Upper lobe of right lung (tissue), 1 donor: ENCODE measurements at regions not wholly inside any gene's neighbourhood (a gene's known extent, or its start where the extent isn't known, plus 50 kb on each side); places are given as distances from the start of the nearest gene placed in this dataset.

Source experiments
- ATAC-seq: fragments of 200-7000 bp; cut with Tn5 transposase; one replicate; pipeline ENCODE4 v1.9.1; 2020; ENCODE audit warnings: mild to moderate bottlenecking, moderate library complexity
- DNase-seq: peaks from one replicate; pipeline ENCODE4 v3.0.0-alpha.2; 2020
- H3K27ac ChIP-seq: fragments of 200-600 bp; one replicate; pipeline ENCODE4 v1.8.0; 2022
- H3K27me3 ChIP-seq: fragments of 200-600 bp; one replicate; pipeline ENCODE4 v1.8.0; 2022; ENCODE audit warnings: mild to moderate bottlenecking
- H3K36me3 ChIP-seq: fragments of 200-600 bp; one replicate; pipeline ENCODE4 v1.8.0; 2022
- H3K4me1 ChIP-seq: fragments of 200-600 bp; one replicate; pipeline ENCODE4 v1.8.0; 2022
- H3K4me3 ChIP-seq: fragments of 200-600 bp; one replicate; pipeline ENCODE4 v1.8.0; 2022; ENCODE audit warnings: mild to moderate bottlenecking
- H3K9me3 ChIP-seq: fragments of 200-600 bp; one replicate; pipeline ENCODE4 v1.8.0; 2022
- intact Hi-C: fragments of 100-400 bp; cut with DNase I; formaldehyde crosslinking; loops from one replicate; pipeline ENCODE4 v1.11.0; 2022
- TF ChIP-seq, protein P1 (sequence below): fragments of 200-600 bp; IDR thresholded peaks from one replicate; pipeline ENCODE4 v1.8.0; 2022; ENCODE audit warnings: antibody characterized with exemption
- donor health status: DM: no; HTN: yes; CAD: no; lungs with severe emphysema.

DNA sequence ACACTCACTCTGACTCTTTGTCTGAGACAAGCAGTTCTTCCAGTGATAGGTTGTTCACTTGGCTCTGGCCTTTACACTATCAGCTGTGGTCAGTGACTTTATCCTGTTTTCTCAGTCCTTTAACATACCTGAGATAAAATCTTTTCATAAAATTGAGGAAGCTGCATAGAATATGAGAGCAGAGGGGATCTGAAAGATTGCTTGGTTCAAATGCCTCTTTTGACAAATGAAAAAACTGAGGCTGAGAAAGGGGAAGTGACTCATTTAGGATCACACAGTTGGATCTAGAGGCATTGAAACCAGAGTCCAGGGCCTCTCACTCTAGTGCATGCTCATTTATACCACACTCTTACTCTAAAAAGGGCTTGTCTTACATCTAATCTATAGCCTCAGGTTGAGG, 277.0 kb upstream of the TBX18 start:
- DNase-seq (no peak), ATAC-seq (no peak)
- TF ChIP-seq, protein P1, sequence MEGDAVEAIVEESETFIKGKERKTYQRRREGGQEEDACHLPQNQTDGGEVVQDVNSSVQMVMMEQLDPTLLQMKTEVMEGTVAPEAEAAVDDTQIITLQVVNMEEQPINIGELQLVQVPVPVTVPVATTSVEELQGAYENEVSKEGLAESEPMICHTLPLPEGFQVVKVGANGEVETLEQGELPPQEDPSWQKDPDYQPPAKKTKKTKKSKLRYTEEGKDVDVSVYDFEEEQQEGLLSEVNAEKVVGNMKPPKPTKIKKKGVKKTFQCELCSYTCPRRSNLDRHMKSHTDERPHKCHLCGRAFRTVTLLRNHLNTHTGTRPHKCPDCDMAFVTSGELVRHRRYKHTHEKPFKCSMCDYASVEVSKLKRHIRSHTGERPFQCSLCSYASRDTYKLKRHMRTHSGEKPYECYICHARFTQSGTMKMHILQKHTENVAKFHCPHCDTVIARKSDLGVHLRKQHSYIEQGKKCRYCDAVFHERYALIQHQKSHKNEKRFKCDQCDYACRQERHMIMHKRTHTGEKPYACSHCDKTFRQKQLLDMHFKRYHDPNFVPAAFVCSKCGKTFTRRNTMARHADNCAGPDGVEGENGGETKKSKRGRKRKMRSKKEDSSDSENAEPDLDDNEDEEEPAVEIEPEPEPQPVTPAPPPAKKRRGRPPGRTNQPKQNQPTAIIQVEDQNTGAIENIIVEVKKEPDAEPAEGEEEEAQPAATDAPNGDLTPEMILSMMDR = no peak

DNA sequence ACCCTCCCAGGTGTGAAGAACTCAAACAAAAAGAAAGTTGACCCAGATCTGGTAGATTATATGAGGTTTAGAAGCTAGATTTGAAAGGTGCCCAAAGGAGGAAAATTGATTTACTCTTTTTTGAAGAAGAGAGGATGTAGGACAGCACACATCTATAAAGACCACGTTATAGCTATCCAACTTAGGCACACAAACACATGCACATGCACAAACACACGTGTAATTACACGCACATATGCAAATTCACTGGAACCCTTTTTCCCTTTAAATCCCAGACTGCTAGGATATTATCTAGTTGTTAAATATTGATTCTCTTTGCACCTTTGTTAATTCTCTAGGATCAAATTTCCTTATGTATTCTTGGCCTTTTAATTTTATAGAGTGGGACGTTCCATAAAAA, 272.8 kb upstream of the TBX18 start:
- DNase-seq = no peak
- no peak for ATAC-seq
- Histone ChIP-seq H3K36me3 (no peaks in the 10 kb centered on the region), H3K9me3 (no peaks in the 10 kb centered on the region), H3K4me1 (no peaks in the 10 kb centered on the region), H3K4me3 (no peak overlapping the region), H3K27ac (no peak overlapping the region), H3K27me3 (no peaks in the 10 kb centered on the region)
- TF ChIP-seq, protein P1 = no peak
- intact Hi-C loops = no loop called here

More for the DNA sequence above, 277.0 kb upstream of the TBX18 start:
- intact Hi-C loops = no loop called here
- Histone ChIP-seq H3K9me3 (no peaks in the 10 kb centered on the region), H3K4me1 (no peaks in the 10 kb centered on the region), H3K27me3 (no peaks in the 10 kb centered on the region), H3K27ac (no peak overlapping the region), H3K36me3 (no peaks in the 10 kb centered on the region), H3K4me3 (no peak overlapping the region)

DNA sequence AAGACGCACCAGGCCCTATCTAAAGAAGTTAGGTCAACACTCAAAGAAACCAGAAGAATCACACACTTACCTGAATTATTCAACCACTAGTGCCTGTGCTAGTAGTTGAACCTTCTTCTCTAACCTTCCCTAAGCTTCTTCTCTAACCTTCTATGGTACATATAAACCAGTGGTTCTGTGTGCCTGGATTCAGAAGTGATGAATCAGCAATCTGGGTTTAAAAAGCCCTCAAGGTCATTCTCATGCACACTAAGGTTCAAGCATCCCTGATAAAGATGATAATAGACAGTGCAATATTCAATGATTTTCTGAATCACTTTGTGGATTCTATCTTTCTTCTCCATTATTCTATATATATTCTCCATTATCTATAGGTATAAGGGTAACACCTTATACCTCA, 271.4 kb upstream of the TBX18 start:
- DNase-seq = no peak
- TF ChIP-seq, protein P1 = no peak
- no peaks in the 10 kb centered on the region for H3K9me3 ChIP-seq
- H3K27me3 ChIP-seq = no peaks in the 10 kb centered on the region
- ATAC-seq = no peak
- no peak overlapping the region for H3K4me3 ChIP-seq
- no peaks in the 10 kb centered on the region for H3K36me3 ChIP-seq
- intact Hi-C loops = no loop called here
- no peak overlapping the region for H3K27ac ChIP-seq
- no peaks in the 10 kb centered on the region for H3K4me1 ChIP-seq

DNA sequence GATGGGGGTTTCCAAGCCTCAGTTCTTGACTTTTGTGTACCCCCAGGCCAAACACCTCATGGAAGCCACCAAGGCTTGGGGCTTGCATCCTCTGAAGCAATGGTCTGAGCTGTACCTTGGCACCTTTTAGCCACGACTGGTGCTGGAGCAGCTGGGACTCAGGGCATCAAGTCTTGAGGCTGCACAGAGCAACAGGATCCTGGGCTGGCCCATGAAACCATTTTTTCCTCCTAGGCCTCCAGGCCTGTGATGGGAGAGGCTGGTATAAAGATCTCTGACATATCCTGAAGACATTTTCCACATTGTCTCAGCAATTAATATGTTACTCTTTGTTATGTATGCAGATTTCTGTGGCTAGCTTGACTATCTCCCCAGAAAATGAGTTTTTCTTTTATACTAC, 269.1 kb upstream of the TBX18 start:
- no peak overlapping the region for H3K4me3 ChIP-seq
- ATAC-seq = no peak
- DNase-seq = no peak
- H3K4me1 ChIP-seq = no peaks in the 10 kb centered on the region
- H3K9me3 ChIP-seq = no peaks in the 10 kb centered on the region
- no peaks in the 10 kb centered on the region for H3K36me3 ChIP-seq
- no peak overlapping the region for H3K27ac ChIP-seq
- TF ChIP-seq, protein P1 = no peak
- H3K27me3 ChIP-seq = no peaks in the 10 kb centered on the region
- intact Hi-C loops = no loop called here

DNA sequence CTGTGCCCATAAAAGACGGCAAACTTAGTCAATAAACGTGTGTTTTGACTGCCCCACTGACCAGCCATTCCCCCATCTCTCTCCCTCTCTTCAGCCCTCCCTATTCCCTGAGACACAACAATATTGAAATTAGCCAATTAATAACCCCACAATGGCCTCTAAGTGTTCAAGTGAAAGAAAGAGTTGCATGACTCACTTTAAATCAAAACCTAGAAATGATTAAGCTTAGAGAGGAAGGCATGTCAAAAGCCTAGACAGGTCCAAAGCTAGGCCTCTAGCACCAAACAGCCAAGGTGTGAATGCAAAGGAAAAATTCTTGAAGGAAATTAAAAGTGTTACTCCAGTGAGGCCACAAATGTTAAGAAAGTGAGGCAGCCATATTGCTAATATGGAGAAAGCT, 261.6 kb upstream of the TBX18 start:
- ATAC-seq = no peak
- no peak overlapping the region for H3K27ac ChIP-seq
- no peaks in the 10 kb centered on the region for H3K36me3 ChIP-seq
- no peaks in the 10 kb centered on the region for H3K27me3 ChIP-seq
- H3K4me1 ChIP-seq = no peaks in the 10 kb centered on the region
- no peaks in the 10 kb centered on the region for H3K9me3 ChIP-seq
- no peak overlapping the region for H3K4me3 ChIP-seq
- no peak for DNase-seq
- TF ChIP-seq, protein P1 = no peak
- intact Hi-C loops = no loop called here

DNA sequence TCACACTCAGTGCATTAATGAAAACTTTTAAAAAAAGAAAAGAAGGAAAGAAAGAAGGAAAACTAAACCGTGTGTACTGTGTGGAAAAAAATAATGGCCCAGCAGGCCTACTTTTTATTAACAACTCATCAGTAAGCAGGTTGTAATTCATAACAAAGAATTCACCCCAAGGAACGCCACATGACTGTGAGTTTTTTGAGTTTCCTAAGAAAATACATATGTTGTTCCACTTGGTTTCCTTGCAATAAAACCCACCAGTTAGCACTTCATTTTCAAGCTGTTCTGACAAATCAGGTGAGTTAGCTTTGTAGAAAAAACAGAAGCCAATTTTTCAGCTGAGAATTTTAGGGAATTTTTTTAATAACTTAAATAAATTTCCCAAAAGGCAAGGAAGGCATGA, 259.3 kb upstream of the TBX18 start:
- H3K4me3 ChIP-seq = no peak overlapping the region
- no peak for ATAC-seq
- H3K4me1 ChIP-seq = no peaks in the 10 kb centered on the region
- intact Hi-C loops = no loop called here
- no peaks in the 10 kb centered on the region for H3K27me3 ChIP-seq
- no peak for DNase-seq
- H3K36me3 ChIP-seq = no peaks in the 10 kb centered on the region
- no peak overlapping the region for H3K27ac ChIP-seq
- no peaks in the 10 kb centered on the region for H3K9me3 ChIP-seq
- TF ChIP-seq, protein P1 = no peak
